Suprapubic skin (tissue), 4 donors: ENCODE measurements at regions not wholly inside any gene's neighbourhood (a gene's known extent, or its start where the extent isn't known, plus 50 kb on each side); places are given as distances from the start of the nearest gene placed in this dataset.
"Not testable (repeated sequence)": the region's sequence is repeated elsewhere in the genome, so short reads cannot be mapped to it uniquely, and the experiment has no call there.

Experiments
- POLR2A ChIP-seq, 2 donors: fragments of 450-650 bp; IDR thresholded peaks; one replicate each; pipeline ENCODE4 v1.6.1; 2017; ENCODE audit warnings: antibody characterized with exemption in 2 of 2, mild to moderate bottlenecking in 2 of 2, moderate library complexity in 2 of 2
- POLR2AphosphoS5 ChIP-seq, 3 donors: sonication (generic); formaldehyde crosslinking; IDR thresholded peaks; one replicate each; pipeline ENCODE4 v1.6.1; 2017; ENCODE audit warnings: antibody characterized with exemption in 3 of 3
- TF ChIP-seq, protein P1 (sequence below), 2 donors: fragments of 200-600 bp in 1 of 2; fragments of 450-650 bp in 1 of 2; sonication (generic) in 1 of 2; IDR thresholded peaks; one replicate each; pipeline ENCODE4 v1.5.1; 2016 to 2019; ENCODE audit warnings: antibody characterized with exemption in 2 of 2, mild to moderate bottlenecking in 1 of 2, moderate library complexity in 1 of 2

- TF ChIP-seq, protein P1, sequence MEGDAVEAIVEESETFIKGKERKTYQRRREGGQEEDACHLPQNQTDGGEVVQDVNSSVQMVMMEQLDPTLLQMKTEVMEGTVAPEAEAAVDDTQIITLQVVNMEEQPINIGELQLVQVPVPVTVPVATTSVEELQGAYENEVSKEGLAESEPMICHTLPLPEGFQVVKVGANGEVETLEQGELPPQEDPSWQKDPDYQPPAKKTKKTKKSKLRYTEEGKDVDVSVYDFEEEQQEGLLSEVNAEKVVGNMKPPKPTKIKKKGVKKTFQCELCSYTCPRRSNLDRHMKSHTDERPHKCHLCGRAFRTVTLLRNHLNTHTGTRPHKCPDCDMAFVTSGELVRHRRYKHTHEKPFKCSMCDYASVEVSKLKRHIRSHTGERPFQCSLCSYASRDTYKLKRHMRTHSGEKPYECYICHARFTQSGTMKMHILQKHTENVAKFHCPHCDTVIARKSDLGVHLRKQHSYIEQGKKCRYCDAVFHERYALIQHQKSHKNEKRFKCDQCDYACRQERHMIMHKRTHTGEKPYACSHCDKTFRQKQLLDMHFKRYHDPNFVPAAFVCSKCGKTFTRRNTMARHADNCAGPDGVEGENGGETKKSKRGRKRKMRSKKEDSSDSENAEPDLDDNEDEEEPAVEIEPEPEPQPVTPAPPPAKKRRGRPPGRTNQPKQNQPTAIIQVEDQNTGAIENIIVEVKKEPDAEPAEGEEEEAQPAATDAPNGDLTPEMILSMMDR (IDR thresholded peaks at IDR 0.05): not testable (repeated sequence)
- not testable (repeated sequence) for TF ChIP-seq POLR2A, POLR2AphosphoS5 (IDR thresholded peaks at IDR 0.05)
Observed at GRCh38 chr7:114077158-114077524, 158.3 kb upstream of the PPP1R3A start.
